Ovary (tissue), 3 donors: ENCODE measurements at regions not wholly inside any gene's neighbourhood (a gene's known extent, or its start where the extent isn't known, plus 50 kb on each side); places are given as distances from the start of the nearest gene placed in this dataset.

ENCODE experiments used
- EP300 ChIP-seq: sonication (generic); formaldehyde crosslinking; IDR thresholded peaks from one replicate; pipeline ENCODE4 v1.6.1; 2017; ENCODE audit warnings: antibody characterized with exemption
- POLR2A ChIP-seq: fragments of 450-650 bp; IDR thresholded peaks from one replicate; pipeline ENCODE4 v1.6.1; 2017; ENCODE audit warnings: antibody characterized with exemption, mild to moderate bottlenecking, moderate library complexity
- TF ChIP-seq, protein P1 (sequence below), 3 donors: fragments of 450-650 bp in 2 of 3; fragments of 200-600 bp in 1 of 3; IDR thresholded peaks; one replicate each; pipeline versions ENCODE4 v1.5.1 to v1.8.0; 2016 to 2022; ENCODE audit warnings: antibody characterized with exemption in 3 of 3, mild to moderate bottlenecking in 1 of 3
- donor health status: DM: no; HTN: no; CAD: no.

DNA sequence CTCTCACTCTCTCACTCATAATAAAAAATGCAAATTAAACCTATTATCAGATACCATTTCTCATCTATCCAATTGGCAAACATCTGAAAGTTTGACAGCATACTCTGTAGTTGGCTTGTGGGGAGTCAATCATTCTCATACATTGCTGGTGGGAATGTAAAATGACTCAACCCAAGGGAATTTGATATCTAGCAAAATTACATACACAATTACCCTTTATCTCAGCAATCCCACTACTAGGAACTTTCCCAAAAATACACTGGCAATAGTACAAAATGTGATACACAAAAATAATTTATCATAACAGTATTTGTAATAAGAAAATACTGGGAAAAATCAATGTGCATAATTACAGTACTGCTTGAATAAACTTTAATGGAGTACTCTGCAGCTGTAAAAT is 731.3 kb downstream of the DTWD2 start:
- TF ChIP-seq, protein P1, sequence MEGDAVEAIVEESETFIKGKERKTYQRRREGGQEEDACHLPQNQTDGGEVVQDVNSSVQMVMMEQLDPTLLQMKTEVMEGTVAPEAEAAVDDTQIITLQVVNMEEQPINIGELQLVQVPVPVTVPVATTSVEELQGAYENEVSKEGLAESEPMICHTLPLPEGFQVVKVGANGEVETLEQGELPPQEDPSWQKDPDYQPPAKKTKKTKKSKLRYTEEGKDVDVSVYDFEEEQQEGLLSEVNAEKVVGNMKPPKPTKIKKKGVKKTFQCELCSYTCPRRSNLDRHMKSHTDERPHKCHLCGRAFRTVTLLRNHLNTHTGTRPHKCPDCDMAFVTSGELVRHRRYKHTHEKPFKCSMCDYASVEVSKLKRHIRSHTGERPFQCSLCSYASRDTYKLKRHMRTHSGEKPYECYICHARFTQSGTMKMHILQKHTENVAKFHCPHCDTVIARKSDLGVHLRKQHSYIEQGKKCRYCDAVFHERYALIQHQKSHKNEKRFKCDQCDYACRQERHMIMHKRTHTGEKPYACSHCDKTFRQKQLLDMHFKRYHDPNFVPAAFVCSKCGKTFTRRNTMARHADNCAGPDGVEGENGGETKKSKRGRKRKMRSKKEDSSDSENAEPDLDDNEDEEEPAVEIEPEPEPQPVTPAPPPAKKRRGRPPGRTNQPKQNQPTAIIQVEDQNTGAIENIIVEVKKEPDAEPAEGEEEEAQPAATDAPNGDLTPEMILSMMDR (IDR thresholded peaks at IDR 0.05), result no peak
- TF ChIP-seq POLR2A (no peak), EP300 (no peak)
